Neural progenitor cell (in vitro differentiated cells): ENCODE measurements at regions not wholly inside any gene's neighbourhood (a gene's known extent, or its start where the extent isn't known, plus 50 kb on each side); places are given as distances from the start of the nearest gene placed in this dataset.

ENCODE experiments used
- CTCF ChIP-seq: fragments of 200-600 bp; sonication (generic); IDR thresholded peaks from 2 replicates; pipeline ENCODE4 v1.5.1; 2017; ENCODE audit warnings: antibody characterized with exemption, mild to moderate bottlenecking
- EZH2 ChIP-seq: fragments of 200-600 bp; sonication (generic); IDR thresholded peaks from 2 replicates; pipeline ENCODE4 v1.6.1; 2017; ENCODE audit warnings: antibody characterized with exemption, mild to moderate bottlenecking, moderate library complexity

GRCh38 chr6:44530209-44530909, 142.9 kb downstream of the CDC5L start:
- TF ChIP-seq CTCF (no peak), EZH2 (no peak)
